ENCODE measurements at regions not wholly inside any gene's neighbourhood (a gene's known extent, or its start where the extent isn't known, plus 50 kb on each side); places are given as distances from the start of the nearest gene placed in this dataset.
A peak's percentile ranks its signal among the peaks of the same experiment; 100 is the strongest.

DNA sequence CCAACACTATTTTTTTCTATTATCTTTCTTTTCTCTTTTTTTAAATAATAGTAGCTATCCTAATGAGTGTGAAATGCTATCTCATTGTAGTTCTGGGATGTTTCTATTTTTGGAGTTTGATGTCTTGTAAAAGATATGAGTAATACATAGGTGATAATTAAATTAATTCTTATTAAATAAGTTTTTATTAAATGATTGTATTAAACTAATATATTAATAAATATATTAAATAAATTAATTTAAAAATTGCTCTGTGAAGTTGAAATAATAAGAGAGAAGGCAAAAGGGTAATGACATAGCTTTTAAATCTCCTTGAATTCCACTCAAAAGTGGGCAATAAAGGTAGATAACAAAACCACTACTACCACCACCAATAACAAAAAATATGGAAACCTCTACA is 230.2 kb upstream of the SSTR1 start:
- Histone ChIP-seq H3K9me2 (replicated peaks; ENCODE audit: insufficient read depth, low read length) (no peaks in the 10 kb centered on the region), H3F3A (ENCODE audit: insufficient read depth) (no peaks in the 10 kb centered on the region), H3K27me3 (ENCODE audit: low read length) (no peaks in the 10 kb centered on the region), H3K27ac (ENCODE audit: low read depth, low read length) (no peak overlapping the region), H2AFZ (ENCODE audit: low read depth, low read length, severe bottlenecking) (no peak overlapping the region), H4K20me1 (ENCODE audit: low read depth, low read length) (no peaks in the 10 kb centered on the region), H3K9ac (ENCODE audit: low read length) (no peak overlapping the region), H3K4me3 (ENCODE audit: insufficient read depth, low read length, poor library complexity, severe bottlenecking) (no peak overlapping the region), H3K79me2 (ENCODE audit: insufficient read depth, low read length) (no peaks in the 10 kb centered on the region), H3K9me3 (ENCODE audit: insufficient read depth, low read length) (no peaks in the 10 kb centered on the region), H3K36me3 (ENCODE audit: low read length) (no peaks in the 10 kb centered on the region), H3K4me2 (ENCODE audit: low read depth, low read length, poor library complexity, severe bottlenecking) (no peak overlapping the region)
- TF ChIP-seq EZH2phosphoT487 (conservative IDR thresholded peaks at IDR 0.05; ENCODE audit: low read length), result no peak
- TF ChIP-seq, protein P1, sequence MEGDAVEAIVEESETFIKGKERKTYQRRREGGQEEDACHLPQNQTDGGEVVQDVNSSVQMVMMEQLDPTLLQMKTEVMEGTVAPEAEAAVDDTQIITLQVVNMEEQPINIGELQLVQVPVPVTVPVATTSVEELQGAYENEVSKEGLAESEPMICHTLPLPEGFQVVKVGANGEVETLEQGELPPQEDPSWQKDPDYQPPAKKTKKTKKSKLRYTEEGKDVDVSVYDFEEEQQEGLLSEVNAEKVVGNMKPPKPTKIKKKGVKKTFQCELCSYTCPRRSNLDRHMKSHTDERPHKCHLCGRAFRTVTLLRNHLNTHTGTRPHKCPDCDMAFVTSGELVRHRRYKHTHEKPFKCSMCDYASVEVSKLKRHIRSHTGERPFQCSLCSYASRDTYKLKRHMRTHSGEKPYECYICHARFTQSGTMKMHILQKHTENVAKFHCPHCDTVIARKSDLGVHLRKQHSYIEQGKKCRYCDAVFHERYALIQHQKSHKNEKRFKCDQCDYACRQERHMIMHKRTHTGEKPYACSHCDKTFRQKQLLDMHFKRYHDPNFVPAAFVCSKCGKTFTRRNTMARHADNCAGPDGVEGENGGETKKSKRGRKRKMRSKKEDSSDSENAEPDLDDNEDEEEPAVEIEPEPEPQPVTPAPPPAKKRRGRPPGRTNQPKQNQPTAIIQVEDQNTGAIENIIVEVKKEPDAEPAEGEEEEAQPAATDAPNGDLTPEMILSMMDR (IDR thresholded peaks at IDR 0.05; ENCODE audit: insufficient read depth, low read length, poor library complexity, severe bottlenecking), result no peak

DNA sequence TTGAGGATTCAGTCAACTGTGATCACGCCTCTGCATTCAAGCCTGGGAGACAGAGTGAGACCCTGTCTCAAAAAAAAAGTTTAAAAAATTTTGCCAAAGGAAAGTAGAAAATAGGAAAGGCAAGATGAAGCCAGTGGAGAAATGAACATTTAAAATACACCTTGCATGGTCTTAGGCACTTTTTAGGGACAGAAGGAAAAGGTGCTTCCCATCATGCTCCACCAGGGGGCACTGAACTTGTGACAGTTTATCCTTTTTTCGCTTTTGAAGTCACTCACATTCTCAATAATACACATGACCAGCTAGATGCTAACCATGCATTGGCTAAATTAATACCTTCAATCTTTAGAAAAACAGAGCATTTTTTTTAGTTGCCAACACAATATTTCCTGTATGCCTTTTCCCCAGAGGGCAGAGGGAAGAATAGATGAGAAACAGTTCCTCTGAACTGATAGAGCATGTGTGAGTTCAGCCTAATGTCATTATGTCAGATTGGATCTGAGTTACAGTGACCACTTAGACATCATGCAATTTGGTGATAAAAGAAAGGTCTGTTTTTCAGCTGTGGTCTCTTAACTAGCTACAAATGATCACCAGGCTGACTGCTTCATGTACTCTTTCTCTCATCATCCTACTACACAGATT is 221.8 kb upstream of the SSTR1 start:
- H3K27me3 ChIP-seq (ENCODE audit: low read length), result no peaks in the 10 kb centered on the region
- H4K20me1 ChIP-seq (ENCODE audit: low read depth, low read length), result no peaks in the 10 kb centered on the region
- H3F3A ChIP-seq (ENCODE audit: insufficient read depth), result no peaks in the 10 kb centered on the region
- H3K4me2 ChIP-seq (ENCODE audit: low read depth, low read length, poor library complexity, severe bottlenecking), result no peak overlapping the region
- H3K27ac ChIP-seq (ENCODE audit: low read depth, low read length), result no peak overlapping the region
- no peaks in the 10 kb centered on the region for H3K9me3 ChIP-seq (ENCODE audit: insufficient read depth, low read length)
- TF ChIP-seq, protein P1 (IDR thresholded peaks at IDR 0.05; ENCODE audit: insufficient read depth, low read length, poor library complexity, severe bottlenecking), result peak; percentile 53
- no peak for TF ChIP-seq EZH2phosphoT487 (conservative IDR thresholded peaks at IDR 0.05; ENCODE audit: low read length)
- no peak overlapping the region for H3K4me3 ChIP-seq (ENCODE audit: insufficient read depth, low read length, poor library complexity, severe bottlenecking)
- H3K36me3 ChIP-seq (ENCODE audit: low read length), result no peaks in the 10 kb centered on the region
- H2AFZ ChIP-seq (ENCODE audit: low read depth, low read length, severe bottlenecking), result no peak overlapping the region
- no peaks in the 10 kb centered on the region for H3K79me2 ChIP-seq (ENCODE audit: insufficient read depth, low read length)
- no peaks in the 10 kb centered on the region for H3K9me2 ChIP-seq (replicated peaks; ENCODE audit: insufficient read depth, low read length)
- H3K9ac ChIP-seq (ENCODE audit: low read length), result no peak overlapping the region

DNA sequence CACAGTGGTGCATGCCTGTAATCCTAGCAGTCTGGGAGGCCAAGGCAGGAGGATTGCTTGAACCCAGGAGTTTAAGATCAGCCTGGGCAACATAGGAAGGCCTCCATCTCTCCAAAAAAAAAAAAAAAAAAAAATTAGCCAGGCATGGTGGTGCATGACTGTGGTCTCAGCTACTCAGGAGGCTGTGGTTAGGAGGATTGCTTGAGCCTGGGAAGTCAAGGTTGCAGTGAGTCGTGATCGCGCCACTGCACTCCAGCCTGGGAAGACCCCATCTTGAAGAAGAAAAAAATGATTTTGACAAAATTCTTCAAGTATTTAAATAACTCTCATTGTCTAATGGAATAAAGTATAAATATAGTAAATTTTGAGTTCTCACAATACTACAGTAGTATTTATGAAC is 219.2 kb upstream of the SSTR1 start:
- no peak overlapping the region for H3K9ac ChIP-seq (ENCODE audit: low read length)
- no peaks in the 10 kb centered on the region for H3F3A ChIP-seq (ENCODE audit: insufficient read depth)
- no peaks in the 10 kb centered on the region for H3K9me2 ChIP-seq (replicated peaks; ENCODE audit: insufficient read depth, low read length)
- no peaks in the 10 kb centered on the region for H3K27me3 ChIP-seq (ENCODE audit: low read length)
- no peak overlapping the region for H3K4me2 ChIP-seq (ENCODE audit: low read depth, low read length, poor library complexity, severe bottlenecking)
- no peaks in the 10 kb centered on the region for H3K9me3 ChIP-seq (ENCODE audit: insufficient read depth, low read length)
- TF ChIP-seq EZH2phosphoT487 (conservative IDR thresholded peaks at IDR 0.05; ENCODE audit: low read length), result no peak
- TF ChIP-seq, protein P1 (IDR thresholded peaks at IDR 0.05; ENCODE audit: insufficient read depth, low read length, poor library complexity, severe bottlenecking), result no peak
- no peak overlapping the region for H2AFZ ChIP-seq (ENCODE audit: low read depth, low read length, severe bottlenecking)
- H3K4me3 ChIP-seq (ENCODE audit: insufficient read depth, low read length, poor library complexity, severe bottlenecking), result no peak overlapping the region
- no peaks in the 10 kb centered on the region for H3K79me2 ChIP-seq (ENCODE audit: insufficient read depth, low read length)
- H3K27ac ChIP-seq (ENCODE audit: low read depth, low read length), result no peak overlapping the region
- no peaks in the 10 kb centered on the region for H3K36me3 ChIP-seq (ENCODE audit: low read length)
- no peaks in the 10 kb centered on the region for H4K20me1 ChIP-seq (ENCODE audit: low read depth, low read length)
